RPMI8226 (cell line): ENCODE measurements at regions not wholly inside any gene's neighbourhood (a gene's known extent, or its start where the extent isn't known, plus 50 kb on each side); places are given as distances from the start of the nearest gene placed in this dataset.

Experiments used
- DNase-seq: peaks from one replicate; pipeline ENCODE4 v3.0.0-alpha.2; 2015

DNA sequence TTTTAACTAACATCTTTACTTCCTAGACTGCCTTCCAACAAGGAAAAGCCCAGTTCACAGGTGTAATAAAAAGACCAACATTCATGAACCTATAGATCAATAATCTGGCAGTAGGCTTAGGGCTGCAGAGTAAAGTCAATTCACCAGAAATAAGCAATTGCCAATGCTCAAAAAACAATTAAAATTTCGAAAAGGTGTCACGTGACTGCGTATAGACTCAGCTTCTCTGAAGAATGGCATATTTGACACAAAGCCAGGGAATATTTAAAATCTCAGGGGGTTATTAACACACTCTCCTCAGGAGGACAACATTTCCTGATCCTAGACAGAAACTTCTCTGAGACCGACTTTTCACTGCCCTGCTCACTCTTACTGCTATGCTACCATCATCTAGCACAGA, 245.2 kb upstream of the LRATD1 start:
- no peak for DNase-seq

DNA sequence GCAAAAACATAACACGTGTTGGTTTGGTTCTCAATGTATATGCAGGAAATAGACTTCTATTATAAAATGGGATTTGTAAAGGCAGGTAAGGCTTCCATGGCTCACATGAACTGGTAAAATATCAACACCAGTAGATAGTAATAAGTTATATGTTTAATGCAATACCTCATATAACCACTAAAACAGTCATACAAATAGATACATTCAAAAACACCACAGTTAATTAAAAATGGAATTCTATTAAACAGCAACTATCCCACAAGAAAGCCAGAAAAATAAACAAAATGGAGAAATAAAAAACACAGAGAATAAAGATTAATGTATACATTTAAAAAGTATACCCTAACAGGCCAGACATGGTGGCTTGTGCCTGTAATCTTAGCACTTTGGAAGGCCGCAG, 243.8 kb upstream of the LRATD1 start:
- no peak for DNase-seq

- DNase-seq, result no peak
Observed at GRCh38 chr2:14396533-14397083, 235.9 kb upstream of the LRATD1 start.

DNA sequence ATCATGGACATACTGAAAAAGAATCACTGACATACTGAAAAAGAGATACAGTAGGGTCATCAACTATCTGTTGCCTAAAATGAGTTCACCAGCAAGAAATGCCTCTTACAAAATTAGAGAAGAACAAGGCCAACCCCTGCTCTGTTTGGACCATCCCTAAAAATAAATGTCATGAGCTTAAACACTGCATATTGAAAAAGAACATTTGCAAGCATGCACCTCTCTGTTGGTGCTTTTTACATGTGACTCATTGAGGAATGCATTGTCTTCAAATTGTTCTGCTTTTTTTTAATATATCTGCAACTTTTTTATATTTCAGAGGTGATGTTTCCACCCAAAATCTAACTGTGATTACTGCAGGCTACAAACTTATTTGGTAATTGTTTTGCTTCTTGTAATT, 233.9 kb upstream of the LRATD1 start:
- DNase-seq, result no peak

GRCh38 chr2:14401873-14402272, 230.6 kb upstream of the LRATD1 start:
- no peak for DNase-seq

GRCh38 chr2:14408695-14409094, 223.8 kb upstream of the LRATD1 start:
- DNase-seq, result no peak

DNA sequence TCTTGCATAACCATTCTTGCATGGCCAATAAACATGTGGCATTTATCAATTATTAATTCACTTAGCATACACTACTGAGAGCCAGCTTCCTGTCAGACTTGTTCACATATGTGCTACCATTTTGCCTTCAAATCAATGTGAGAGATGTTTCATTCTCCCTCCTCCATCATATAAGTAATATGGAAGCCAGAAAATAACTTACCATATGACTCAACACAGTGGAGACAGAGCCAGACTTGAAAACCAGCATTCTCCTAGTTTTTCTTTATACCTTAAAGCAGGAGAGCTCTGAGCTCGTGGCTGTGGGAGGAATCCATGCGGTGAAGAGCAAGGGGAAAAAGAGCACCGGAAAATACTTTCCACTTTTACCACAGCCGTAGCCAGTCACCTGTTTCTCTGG, 215.0 kb upstream of the LRATD1 start:
- DNase-seq, result no peak

- DNase-seq, result no peak
Observed at GRCh38 chr2:14418115-14418514, 214.4 kb upstream of the LRATD1 start.

DNA sequence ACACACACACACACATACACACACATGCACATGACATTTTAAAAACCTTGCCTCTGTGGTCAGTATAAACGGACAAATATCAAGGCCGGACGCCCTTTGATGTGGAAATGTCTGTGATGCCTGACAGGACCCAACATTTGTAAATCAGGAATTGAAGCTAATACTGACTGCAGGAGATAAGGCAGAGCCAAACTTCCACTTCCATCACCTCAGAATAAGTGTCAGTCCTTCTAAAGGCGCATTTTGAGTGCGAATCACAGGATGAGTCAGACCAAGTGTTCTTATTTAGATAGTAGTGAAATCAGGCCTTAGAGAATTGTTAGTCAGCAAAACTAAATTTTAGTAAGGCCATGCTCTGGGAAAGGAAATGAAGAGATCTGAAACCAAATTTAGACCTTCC, 211.7 kb upstream of the LRATD1 start:
- DNase-seq, result no peak

- no peak for DNase-seq
Observed at GRCh38 chr2:14422426-14422825, 210.1 kb upstream of the LRATD1 start.

DNA sequence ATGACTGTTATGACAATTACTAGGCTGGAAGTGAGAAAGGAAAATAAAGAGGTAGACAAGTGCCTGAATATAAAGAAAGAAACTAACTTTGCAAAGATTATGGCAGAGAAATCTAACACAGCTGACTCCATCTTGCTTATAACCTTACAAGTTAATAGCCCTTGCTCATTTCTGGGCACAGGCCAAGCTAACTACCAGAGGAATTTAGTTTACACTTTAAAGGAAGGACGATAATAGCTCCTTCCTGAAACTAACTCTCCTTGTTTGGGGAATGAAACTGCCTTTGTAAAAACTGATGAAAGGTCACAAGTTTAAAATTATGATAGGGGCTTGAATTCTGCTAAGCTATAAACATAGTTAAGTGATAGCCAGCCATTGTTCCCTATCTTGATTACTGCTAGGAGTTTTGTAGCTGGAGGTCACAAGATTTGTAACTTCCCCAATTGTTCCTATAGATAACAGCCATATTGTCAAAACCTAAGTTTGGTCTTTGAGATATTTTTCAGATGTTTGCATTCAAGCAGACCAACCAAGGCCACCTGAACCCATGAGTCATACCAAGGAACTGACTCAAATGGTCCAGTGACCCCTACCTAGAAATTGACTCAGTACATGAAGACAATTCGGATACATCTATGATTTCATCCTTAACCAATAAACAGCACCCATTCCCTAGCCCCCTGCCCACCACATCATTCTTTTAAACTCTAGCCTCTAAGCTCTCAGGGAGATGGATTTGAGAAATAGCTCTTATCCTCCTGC, 209.2 kb upstream of the LRATD1 start:
- DNase-seq, result no peak

DNA sequence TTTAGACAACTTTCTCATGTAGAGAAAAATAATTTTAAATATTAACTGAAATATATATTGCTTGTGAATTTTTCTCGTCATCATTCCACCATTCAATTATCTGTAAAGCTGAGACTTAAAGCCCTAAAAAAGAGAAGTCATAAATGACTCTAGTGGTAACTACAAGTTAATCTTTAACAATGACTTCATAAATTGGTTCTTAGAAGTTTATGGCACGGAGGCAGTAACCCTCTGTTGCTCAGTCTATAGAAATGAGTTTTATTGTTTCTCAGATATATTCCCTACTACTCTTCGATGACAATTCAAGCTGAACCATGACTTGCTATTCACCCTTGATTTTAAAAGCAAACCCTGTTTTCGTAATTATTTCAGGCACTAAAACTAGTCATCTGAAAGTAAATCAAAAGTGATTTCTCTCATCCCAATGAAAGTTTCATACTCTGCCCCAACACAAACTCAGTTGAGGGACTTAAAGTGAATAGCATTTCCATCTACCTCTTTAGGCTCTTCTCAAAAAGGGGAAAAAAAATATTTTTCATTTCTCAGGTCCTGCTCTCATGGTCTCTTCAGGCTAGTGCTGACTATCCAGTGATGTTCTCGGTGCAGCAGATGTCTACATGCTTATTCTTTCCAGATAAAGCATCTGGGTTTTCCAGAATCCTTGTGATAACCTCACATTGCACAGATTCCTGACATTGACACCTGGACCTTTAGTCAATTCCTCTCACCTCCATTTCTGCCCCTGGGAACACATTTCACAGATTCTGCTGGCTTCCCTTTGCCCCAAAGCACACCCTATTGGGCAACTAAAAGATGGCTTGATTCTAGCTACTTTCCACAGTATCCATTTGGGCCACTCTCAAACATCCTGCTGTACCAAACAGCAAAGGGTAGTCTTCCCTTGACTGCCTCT, 207.8 kb upstream of the LRATD1 start:
- DNase-seq, result no peak

GRCh38 chr2:14425869-14426268, 206.6 kb upstream of the LRATD1 start:
- no peak for DNase-seq

GRCh38 chr2:14428056-14428455, 204.5 kb upstream of the LRATD1 start:
- no peak for DNase-seq

GRCh38 chr2:14433946-14434495, 198.5 kb upstream of the LRATD1 start:
- no peak for DNase-seq

GRCh38 chr2:14445670-14446069, 186.8 kb upstream of the LRATD1 start:
- DNase-seq, result no peak

DNA sequence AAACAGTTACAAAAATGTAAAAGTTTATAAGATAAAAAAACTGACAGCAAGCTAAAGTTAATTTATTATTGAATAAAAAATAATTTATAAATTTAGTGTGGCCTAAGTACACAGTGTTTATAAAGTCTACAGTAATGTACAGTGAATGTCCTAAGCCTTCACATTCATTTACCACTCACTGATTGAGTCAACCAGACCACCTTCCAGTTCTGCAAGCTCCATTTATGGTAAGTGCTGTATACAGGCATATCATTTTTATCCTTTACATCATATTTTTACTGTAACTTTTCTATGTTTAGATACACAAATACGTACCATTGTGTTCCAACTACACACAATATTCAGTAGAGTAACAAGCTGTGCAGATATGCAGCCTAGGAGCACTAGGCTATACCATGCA, 184.2 kb upstream of the LRATD1 start:
- DNase-seq, result no peak

DNA sequence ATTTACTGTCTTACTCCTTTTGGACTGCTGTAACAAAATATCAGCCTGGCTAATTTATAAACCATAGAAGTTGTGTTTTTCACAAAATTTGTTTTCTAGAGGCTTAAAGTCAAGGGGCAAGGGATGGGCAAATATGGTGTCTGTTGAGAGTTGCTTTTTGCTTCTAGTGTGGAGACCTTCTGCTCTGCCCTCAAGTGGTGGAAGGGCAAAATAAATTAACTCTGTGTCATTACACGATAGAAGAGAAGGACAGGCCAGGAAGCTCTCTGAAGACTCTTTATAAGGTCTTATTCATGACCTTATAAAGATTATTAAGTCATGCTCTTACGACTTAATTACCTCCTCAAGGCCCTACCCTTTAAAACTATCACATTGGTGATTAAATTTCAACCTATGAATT, 181.2 kb upstream of the LRATD1 start:
- no peak for DNase-seq

DNA sequence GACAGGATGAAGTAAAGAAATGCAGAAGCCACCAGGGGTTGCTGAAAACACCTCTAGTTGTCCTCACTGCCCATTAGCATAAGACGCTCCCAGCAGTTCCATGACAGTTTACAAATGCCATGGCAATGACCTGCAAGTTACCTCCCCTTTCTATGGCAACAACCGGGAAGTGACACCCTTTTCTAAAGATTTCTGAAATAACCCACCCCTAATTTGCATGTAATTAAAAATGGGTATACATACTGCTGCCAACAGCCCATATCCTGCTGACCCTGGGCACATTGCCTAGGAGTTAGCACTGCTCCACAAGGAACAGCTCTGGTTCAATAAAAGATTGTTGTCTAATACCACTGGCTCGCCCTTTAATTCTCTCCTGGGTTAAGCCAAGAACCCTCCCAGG, 178.3 kb upstream of the LRATD1 start:
- DNase-seq, result no peak

DNA sequence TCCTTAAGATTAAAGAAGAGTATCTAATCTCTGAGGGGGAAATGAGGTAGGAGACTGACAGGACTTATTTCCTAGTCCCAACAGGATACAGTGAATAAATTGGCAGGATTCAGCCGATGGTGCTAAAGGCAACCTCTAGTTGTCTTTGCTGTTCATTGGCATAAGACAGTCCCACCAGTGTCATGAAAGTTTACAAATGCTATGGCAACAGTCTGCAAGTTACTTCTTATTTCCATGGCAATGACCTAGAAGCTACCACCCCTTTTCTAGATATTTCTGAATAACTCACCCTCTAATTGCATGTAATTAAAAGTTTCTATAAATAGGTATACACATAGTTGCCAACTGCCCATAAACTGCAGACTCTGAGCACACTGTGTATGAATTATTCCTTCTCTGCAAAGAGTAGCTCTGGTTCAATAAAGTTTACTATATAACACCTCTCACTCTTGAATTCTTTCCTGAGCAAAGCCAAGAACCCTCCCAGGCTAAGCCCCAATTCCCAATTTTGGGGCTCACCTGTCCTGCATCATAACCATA, 172.7 kb upstream of the LRATD1 start:
- no peak for DNase-seq

DNA sequence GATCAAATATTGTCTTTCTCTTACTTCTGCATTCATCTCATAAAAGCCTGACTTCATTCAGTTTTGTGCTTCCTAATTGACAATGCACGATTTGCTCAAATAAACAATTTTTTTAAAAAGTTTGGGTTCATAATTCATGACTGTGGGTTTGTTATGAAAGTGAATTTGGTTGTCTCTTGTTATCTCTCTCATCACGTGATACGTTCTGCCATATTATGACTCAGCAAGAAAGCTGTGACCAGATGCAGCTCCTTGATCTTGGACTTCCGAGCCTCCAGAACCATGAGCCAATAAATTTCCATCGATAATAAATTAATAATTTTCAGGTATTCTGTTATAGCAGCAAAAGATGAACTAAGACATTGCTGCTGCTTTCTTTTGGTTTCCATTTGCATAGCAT, 156.5 kb upstream of the LRATD1 start:
- DNase-seq, result no peak

DNA sequence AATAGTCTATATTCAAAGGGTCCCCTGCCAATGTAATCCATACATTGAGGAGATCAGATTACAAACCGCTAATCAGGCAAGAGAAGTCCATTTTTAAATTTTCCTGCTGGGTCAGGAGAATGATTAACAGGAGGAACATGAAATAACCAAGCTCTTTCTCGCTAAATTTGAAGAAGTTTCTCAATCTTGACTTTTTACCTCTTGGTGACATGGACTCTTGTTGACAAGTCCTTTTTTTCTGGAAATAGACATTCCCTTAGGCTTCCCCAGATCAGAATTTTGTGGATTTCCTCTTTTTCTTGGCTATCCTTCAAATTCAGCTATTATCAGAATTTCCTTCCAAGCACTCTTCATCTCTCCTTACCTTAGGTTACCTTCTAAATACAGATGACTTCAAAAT, 153.0 kb upstream of the LRATD1 start:
- DNase-seq, result no peak

- DNase-seq, result no peak
Observed at GRCh38 chr2:14480120-14480519, 152.4 kb upstream of the LRATD1 start.
